ENCODE measurements at regions not wholly inside any gene's neighbourhood (a gene's known extent, or its start where the extent isn't known, plus 50 kb on each side); places are given as distances from the start of the nearest gene placed in this dataset.

GRCh38 chr5:158514319-158514985, 585.3 kb downstream of the EBF1 start:
- TF ChIP-seq CTCF (IDR thresholded peaks at IDR 0.05) = no peak
- TF ChIP-seq POLR2A (IDR thresholded peaks at IDR 0.05) = no peak
- TF ChIP-seq EP300 (IDR thresholded peaks at IDR 0.05) = no peak
- TF ChIP-seq POLR2AphosphoS5 (IDR thresholded peaks at IDR 0.05) = no peak
